ENCODE measurements at regions not wholly inside any gene's neighbourhood (a gene's known extent, or its start where the extent isn't known, plus 50 kb on each side); places are given as distances from the start of the nearest gene placed in this dataset.

DNA sequence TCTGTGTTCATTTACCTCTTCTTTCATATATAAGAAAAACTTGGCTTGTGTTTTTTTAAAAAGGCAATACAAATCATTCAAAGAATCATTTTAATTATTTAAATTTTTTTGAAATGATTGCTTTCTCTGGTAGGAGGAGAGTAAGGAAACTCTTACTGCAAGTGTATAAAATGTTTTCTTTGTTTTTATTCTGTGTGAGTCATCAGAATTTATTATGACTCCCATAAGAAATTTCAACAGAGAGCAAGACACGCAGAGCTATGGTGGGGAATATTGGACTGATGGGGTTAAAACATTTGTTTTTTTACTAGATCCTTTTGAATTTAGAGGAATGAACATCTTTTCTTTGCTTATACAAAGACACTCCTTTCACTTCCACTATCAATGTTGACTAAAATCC is 119.1 kb upstream of the ATXN7L3B start:
- no peak for DNase-seq

DNA sequence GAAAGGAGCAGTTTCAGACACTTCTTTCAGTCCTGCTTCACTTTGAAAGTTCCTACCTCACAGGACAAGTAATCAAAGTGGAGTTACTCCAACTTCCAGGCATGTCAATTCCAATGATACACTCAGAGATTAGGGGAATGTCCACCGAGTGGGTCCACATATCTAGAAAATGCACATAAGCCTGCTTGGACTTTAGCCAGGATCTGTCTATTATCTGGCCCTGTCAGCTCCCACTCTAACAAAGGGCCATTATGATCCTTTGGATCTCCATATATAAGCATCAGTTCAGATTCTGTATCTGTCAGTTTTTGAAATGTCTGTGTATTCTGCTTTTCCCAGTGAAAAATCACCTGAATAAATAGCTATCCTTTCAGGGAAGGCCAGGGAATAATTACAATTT is 112.9 kb upstream of the ATXN7L3B start:
- DNase-seq = no peak

DNA sequence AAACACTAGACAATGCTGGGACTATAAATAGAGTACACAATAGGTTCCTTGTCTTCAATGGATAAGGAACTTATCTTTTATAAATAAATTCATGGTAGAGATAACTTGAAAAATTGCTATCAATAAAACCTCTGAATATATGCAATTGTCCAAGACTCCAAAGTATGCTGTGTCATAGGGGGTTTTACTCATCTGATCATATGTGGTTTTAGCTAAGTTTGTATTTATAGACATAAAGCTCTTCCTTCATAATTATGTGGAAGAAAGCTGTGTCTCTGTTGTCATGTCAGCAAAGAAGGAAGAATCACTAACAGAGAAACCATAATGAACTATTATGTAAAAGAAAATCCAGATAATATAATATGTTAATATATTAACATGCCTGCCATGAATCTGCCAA is 111.5 kb upstream of the ATXN7L3B start:
- DNase-seq = no peak

DNA sequence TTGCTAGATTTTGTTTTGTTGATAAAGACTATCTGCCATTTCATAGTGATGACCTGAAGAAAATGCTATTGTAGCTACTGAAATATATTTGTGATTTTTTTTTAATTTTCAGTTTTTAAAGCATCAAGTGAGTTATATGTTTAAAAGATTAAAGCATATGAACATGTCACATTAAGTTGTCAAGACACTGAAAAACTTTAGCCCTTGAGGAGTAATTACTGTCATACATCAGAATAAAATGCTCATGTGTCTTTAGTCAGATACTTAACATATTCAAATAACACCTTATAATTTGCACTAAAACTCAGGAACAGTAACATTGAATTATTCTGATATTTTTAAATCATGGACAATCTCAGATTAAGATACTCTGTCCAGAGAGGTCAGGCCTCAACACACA is 108.1 kb upstream of the ATXN7L3B start:
- DNase-seq = no peak

DNA sequence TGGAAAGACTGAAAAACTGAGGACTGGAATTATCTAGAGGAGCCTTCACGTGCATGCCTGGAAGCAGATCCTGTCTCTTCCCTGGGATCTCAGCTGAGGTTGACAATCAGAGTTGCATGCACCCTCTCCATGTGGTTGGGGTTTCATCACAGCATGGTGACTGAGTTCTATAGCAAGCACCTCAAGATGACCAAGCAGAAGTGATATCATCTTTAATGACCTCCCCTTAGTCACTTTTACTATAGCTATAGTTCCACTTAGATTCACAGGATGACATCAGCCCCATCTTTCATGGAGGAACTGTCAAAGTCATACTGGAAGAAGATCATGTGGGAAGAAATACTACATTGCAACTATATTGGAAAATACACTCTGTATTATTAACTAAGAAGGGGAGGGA is 105.8 kb upstream of the ATXN7L3B start:
- DNase-seq = no peak

DNA sequence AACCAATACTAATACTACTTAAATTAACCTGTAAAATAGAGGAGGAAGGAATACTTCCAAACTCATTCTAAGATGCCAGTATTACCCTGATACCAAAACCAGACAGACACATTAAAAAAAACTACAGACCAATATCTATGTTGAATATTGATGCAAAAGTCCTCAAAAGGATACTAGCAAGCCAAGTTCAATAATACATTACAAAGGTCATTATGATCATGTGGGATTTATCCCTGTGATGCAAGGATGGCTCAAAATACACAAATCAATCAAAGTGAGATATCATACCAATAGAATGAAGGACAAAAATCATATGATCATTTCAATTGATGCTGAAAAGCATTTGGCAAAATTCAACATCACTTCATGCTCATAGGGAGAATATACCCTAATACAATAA is 97.2 kb upstream of the ATXN7L3B start:
- no peak for DNase-seq

DNA sequence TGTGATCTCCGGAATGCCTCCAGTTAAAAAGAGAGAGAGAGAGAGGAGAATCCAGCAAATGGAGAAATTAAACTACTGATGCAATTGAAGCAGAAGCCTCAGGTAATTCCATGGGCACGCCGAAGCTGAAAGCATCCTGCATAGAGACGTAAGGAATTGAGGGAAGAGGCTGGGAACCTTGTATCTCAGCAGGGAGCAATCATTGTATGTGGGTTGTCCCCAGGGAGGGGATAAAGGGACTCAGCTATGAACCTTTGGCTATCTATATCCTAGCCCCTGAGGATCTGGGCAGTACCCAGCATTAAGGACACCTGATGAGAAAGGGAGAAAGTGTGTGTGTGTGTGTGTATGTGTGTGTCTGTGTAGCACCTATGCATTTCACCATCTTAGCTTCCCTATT is 95.8 kb upstream of the ATXN7L3B start:
- no peak for DNase-seq

DNA sequence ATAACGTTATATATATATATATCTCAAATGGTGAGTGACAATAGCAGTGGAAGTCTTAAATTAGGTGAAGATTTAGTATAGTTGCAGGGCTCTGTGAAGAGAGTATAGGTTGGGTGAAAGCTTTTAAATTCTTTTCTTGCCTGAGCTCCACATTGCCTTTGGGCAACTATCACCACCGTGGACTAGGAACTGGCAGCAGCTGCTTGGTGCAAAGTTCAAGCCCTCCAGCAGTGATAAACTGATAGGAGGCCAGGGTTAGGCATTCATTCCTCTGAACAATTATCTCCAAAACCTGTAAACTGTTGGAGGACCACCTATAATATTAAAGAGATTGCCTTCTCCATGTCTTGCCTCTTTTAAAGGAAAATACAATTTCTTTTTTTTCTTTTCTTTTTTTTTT is 91.2 kb upstream of the ATXN7L3B start:
- DNase-seq = no peak

DNA sequence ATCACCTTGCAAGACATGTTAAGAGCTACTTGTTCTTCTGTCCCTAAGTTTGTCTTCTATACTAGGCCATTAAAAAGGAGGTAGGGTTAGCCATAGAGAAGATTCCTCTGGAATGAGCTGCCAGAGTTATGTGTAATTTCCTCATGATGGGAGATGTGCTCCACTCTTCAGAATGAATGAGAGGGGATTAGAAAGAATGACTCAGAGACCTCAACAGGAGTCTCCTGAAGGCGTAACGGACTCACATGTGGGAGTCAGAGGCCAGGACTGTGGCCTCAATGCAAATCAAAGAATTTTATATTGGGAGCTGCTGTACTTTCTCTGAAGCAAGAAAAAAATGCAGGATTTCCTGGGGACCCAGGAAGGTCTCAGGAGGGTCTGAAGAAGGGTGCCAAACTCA is 87.8 kb upstream of the ATXN7L3B start:
- DNase-seq = no peak

DNA sequence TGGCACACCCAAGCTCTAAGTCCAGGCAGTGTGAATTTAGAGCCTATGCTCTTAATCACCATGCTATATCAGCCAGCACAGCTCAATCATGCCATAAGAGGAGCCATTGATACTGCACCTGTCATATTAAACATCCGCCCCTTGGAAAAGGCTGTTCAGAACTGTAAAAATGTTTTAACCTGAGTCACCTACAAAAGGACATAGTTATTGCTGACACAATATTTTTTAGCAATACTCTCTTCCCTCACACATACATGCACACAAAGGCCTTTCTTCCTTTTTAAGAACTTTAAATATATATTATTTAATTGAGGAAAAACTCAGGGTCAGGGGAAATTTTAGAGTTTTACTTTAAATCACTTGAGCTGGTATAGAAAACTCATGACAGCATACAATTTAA is 83.5 kb upstream of the ATXN7L3B start:
- DNase-seq = no peak

DNA sequence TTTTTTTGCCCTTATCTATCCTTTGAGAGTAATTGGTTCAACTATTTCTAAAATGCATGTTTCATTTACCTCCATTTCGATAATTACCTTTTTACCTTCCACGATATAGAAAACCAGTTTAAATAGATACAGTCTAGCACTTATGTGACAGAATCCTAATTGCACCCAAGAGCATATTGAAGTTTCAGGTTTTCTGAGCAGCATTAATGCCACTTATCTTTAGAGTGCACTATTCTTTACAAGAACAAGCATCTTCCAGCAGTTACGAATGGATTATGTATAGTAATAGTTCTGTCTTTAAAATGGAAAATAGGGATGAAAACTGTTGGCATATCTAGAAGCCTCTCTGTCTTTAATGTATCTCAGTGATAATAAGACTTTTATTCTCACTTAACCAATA is 82.2 kb upstream of the ATXN7L3B start:
- no peak for DNase-seq

DNA sequence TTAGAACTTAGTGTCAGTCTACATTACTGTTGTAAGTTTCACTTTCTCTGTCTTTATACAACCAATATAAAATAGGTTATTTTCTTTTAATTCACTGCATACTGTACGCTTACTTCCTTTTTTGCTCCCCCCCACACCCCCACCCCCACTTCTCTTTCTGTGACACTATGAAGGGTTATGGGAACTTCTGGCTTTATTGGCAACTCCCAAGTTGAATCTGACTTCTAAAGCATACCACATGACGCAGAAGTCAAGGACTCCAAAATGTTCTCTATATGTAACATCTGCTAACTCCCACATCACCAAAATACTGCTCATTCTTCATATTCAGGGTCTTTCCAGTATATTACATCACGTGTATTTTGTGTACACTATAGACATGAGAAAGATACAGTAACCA is 81.2 kb upstream of the ATXN7L3B start:
- DNase-seq = no peak

DNA sequence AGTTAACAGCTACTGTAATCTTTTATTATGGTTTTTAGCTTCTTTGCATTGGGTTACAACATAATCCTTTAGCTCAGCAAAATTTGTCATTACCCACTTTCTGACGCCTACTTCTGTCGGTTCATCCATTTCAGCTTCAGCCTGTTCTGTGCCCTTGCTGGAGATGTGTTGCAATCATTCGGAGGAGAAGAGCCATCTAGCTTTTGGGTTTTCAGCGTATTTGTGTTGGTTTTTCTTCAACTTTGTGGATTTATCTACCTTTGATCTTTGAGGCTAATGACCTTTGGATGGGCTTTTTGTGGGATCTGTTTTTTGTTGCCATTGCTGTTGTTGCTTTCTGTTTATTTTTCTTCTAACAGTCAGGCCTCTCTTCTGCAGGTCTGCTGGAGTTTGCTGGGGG is 69.2 kb upstream of the ATXN7L3B start:
- no peak for DNase-seq

DNA sequence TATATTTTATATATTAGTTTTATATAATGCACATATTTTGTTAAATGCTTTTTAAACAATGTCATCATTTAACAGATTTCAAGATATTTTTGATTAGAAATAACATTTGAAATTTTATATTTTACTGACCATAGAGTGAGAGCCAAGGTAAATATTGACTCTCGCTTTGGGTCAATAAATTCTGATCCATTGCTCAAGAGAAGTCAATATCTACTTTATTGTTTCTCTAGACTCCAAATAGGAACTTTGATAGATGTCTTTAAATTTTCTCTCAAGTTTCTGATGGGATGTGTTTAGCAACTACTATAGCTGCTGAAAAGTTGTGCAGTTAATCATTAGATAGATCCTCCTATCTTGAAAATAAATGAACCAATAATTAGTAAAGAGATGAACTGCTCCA is 61.4 kb upstream of the ATXN7L3B start:
- DNase-seq = no peak

DNA sequence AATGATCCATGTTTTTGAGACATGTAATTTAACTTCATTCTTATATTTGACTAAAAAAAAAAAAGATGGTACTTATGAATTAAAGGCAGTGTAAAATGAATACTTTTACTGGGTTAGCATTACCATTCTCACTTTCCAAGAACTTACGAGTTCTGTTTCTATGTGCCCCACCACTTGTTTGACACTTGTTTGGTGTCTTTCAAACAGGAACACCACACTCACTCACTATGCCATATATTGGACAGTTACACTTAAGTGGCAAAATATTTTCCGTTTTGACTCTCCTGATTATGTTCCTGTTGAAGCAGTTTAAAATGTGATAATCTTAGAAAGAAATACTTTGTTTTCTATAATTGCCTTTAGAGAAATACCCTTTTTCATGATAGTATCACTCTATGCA is 56.6 kb upstream of the ATXN7L3B start:
- DNase-seq = no peak

DNA sequence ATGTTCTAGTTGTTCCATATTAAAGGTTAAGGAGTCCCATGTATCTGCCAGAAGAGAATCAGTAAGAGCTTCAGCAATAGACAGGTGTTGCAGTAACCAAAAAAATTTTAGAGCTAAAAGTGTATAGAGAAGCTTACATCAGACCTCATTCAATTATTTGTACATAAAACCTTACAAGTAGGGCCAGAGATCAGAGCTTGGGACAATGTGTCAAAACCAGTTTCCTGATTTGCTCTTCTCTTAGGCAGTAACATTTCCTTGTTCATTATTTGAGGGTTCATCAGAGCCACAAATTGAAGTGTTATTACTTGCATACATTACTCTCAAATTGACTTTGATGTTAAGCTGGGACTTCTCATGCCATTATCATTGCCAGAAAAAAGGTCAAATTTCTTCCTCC is 55.5 kb upstream of the ATXN7L3B start:
- DNase-seq = no peak

DNA sequence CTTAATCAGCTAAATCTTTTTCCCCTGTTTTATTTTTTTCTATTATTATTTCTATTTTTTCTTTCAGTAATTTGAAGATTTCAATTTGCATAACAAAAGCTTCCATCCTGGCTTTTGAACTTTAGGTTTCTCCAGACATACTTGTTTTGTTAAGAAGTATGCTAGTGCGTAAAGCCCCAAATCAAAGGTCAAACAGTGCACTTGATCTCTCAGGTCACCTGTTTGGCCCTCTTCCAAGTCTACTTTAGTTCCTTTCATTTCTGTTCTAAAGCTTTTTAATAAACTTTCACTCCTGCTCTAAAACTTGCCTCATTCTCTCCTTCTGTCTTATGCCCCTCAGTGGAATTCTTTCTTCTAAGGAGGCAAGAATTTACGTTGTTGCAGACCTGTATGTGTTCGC is 54.6 kb upstream of the ATXN7L3B start:
- no peak for DNase-seq
